Activated CD4-positive, alpha-beta T cell treated with anti-CD3 and anti-CD28 coated beads, Interleukin-2, amount 50 U/mL, for 1 hour (primary cell): ENCODE measurements at regions not wholly inside any gene's neighbourhood (a gene's known extent, or its start where the extent isn't known, plus 50 kb on each side); places are given as distances from the start of the nearest gene placed in this dataset.

ENCODE experiments used
- DNase-seq: peaks from one replicate; pipeline ENCODE4 v3.0.0-alpha.2; 2020

DNA sequence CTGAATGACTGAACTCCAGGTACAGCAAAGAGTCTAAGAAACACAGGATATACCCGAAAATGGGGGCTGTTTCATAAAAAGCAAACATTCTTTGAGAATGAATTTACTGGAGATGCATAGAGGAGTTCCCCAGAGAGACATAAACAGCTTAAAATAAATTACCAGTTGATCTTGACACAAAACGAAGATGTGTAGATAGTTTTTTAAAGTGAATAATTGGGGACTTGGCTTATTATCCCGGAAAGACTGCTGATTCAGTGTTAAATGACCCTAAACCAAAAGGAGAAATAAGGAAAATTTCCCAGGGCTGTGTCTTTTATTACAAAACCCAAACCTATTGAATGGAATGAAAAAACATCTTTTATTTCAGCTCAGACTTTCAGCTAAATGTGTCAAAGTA, 1052.8 kb upstream of the TMEM132C start:
- no peak for DNase-seq

DNA sequence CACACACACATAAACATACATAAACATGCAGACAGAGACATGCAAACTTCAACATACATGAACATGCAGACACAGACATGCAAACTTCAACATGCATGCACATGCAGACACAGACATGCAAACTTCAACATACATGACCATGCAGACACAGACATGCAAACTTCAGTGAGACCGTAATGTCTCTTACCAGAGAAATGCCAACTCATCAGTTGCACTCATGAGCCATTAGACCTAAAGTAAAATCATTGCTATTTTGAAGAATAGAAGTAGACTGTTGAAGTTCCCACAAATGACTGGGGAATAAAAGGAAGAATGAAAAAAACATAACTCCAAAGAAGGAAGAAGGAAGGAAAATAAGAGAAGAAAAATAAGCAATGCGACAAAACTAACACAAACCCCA, 1044.0 kb upstream of the TMEM132C start:
- no peak for DNase-seq

GRCh38 chr12:127223731-127224130, 1043.2 kb upstream of the TMEM132C start:
- DNase-seq = no peak

DNA sequence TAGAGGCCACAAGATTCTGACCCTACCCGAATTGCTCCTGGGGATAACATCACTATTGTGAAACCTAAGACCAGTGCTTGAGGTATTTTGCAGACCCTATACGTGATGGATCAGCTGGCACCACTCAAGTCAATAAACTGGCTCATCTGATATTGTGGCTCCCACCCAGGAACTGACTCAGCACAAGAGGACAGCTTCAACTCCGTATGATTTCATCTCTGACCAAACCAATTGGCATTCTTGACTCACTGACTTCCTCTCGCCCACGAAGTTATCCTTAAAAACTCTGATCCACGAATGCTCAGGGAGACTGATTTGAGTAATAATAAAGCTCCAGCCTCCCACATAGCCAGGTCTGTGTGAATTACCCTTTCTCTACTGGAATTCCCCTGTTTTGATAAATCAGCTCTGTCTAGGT, 1036.1 kb upstream of the TMEM132C start:
- DNase-seq = no peak

GRCh38 chr12:127231371-127231770, 1035.6 kb upstream of the TMEM132C start:
- no peak for DNase-seq

- no peak for DNase-seq
These were observed 1034.0 kb upstream of the TMEM132C start for GRCh38 chr12:127233016-127233415.

- DNase-seq = no peak
These were observed 1031.2 kb upstream of the TMEM132C start for GRCh38 chr12:127235761-127236160.

- DNase-seq = no peak
These were observed 1030.5 kb upstream of the TMEM132C start for GRCh38 chr12:127236491-127236890.

GRCh38 chr12:127237151-127237550, 1029.8 kb upstream of the TMEM132C start:
- DNase-seq = no peak

DNA sequence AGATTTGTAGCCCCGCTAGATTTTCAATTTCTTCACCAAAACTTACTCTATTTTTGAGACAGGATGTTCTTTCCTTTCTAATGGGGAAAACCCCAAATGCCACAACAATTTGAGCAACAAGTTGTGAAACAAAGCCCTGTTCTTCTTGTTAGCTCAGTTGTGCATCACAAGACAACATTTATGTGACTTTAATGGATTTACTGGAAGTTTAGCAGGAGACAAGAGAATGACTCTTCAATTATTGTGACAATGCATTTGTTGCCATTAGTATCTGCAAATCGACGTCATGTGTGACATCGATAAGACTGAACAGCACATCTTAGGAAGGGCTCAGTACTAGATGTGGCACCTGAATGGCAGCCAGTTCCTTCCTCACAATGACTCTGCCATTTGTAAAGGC, 1028.9 kb upstream of the TMEM132C start:
- DNase-seq = no peak

GRCh38 chr12:127239781-127240180, 1027.2 kb upstream of the TMEM132C start:
- no peak for DNase-seq

GRCh38 chr12:127240249-127240929, 1026.6 kb upstream of the TMEM132C start:
- DNase-seq = no peak

DNA sequence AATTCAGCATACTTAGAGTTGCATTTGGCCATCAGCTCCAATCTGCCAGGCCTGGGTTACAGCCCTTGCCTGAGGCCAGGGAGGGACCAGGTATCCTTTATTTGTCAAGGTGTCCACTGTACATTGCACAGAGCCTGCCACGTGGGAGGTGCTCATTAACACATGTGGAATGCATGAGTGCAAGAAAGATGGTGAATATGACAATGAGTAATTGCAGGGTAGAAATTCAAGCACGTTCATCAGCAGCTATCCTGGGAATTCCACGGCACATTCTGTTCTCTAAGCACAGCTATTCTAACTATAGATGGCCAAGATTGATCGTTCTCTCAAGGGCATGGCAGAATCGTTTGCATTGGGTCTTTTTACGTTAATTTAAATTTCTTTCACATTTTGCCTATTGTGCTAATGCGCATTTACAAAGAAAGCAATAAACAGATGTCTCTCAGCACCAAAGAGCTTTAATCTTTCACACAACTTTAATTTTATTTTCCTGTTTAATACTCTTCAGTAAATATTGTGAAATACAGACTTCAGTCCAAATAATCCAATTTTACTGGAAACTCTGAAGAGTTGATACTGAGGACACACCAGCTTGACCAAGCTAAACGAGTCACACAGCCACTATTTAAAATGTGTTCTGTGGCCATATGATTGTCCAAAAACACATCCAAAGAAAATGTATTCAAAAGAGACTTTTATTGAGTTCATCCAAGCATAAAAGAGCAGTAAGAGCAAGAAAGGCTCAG, 1025.7 kb upstream of the TMEM132C start:
- DNase-seq = no peak

DNA sequence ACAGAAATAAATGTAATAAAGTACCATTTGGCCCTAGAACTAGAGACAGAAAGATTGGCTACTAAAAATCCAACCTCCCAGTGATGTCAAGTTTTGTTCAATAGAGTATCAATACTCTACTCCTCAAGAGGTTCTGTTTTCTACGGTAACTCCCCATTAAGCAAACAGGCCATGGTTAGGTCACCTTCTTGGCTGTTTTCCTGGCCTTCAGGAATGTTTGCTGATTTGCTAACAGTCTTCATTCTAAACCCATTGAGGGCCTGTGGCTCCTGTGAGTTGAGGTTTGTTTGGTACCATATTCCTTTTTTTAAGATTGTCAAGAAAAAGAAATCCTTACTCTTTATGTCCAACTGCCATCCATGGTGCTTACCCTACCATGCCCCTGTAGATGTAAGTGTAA, 1022.0 kb upstream of the TMEM132C start:
- DNase-seq = no peak

DNA sequence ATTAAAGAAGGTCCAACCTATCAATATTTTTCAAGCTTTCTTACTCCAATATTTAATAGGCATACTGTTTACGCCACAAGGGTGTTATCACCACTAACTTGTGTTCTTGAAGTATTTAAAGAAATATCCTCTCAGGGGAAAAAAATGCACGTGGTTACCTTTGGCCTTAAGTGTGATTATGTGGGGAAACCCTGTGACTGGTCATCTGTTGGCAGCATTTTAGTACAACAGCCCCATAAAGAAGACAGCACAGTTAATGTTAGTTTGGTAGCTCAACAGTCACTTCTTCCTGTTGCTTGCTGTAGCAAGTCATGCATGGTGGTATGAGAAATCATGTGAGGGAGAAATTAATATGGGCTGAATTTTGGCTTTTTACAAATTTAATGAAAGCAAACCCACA, 1021.5 kb upstream of the TMEM132C start:
- no peak for DNase-seq

DNA sequence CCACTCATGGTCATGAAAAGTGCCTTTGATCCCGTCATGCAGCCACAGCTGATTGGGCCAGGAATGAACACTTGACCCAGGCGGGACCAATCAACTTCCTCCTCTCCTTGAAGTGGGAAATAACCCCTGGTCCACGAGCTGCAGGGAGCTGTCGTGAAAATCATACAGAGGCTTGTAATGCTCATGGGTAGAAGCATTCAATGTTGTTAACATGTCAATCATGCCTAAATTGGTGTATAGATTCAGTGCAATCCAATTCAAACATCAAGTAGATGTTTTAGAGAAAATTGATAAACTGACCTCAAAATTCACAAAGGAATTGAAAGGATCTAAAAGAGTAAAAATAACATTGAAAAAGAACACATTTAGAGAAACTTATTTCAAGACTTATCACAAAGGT, 1019.0 kb upstream of the TMEM132C start:
- no peak for DNase-seq

DNA sequence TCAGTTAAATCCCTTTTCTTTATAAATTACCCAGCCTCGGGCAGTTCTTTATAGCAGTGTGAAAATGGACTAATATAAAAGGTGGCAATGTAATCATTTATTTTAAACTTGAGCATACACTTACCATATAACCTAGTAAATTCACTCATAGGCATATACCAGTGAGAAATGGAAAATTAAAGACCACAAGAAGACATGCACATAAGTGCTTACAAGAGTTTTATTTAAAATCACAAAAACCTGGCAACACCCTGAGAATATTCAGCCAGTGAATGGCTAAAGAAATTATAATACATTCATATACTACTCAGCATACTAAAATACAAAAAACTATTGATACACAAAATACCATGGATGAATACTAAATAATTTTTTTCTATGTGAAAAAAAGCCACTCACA, 1017.5 kb upstream of the TMEM132C start:
- no peak for DNase-seq

DNA sequence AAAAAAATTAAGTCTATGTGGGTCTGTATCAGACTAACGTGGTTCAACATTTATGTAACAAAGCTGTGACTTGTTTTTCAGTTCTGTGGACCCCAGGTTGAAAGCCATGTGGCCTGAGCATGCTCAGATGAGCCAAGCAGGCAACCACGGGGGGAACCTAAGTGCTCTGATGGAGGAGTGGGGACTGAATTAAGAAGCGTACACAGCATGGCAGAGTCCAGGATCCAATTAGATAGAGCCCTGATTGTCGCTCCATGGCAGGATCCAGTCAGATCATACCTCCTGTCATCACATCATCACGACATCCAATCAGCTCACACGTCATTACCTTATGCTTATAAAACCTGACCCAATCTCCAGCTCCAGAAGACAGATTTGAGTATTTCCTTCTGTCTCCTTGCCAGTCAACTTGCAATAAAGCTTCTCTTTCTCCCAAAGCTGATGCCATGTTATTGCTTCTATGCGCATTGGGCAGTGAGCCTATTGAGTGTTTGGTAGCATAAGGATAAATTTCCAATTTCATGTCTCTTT, 1013.1 kb upstream of the TMEM132C start:
- no peak for DNase-seq

GRCh38 chr12:127254420-127254955, 1012.5 kb upstream of the TMEM132C start:
- no peak for DNase-seq

DNA sequence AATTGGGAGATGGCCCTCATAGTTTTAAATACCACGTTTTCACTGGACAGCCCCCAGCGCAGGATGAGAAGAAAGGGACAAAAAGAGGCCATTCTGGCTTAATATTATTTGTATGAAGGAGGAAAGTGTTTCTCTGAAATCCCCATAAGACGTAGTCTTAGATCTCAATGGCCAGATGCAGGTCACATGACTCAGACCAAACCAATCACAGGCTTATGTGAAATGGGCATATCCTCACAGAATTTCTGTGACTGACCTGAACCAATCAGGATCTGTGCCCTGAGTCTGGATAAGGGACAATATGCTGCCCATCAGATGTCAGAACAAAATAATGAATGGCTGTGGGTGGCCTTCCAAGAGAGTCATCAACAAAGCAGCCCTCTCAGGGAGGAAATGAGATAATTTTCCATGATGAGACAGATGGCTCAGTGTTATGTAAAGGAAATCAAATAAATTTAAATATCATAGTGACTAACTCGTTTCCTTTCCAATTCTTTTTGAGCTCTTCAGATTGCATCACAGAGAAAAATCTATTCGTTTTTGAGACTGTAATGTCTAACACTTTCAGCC, 1009.5 kb upstream of the TMEM132C start:
- DNase-seq = no peak

- no peak for DNase-seq
These were observed 1006.4 kb upstream of the TMEM132C start for GRCh38 chr12:127260531-127260930.

DNA sequence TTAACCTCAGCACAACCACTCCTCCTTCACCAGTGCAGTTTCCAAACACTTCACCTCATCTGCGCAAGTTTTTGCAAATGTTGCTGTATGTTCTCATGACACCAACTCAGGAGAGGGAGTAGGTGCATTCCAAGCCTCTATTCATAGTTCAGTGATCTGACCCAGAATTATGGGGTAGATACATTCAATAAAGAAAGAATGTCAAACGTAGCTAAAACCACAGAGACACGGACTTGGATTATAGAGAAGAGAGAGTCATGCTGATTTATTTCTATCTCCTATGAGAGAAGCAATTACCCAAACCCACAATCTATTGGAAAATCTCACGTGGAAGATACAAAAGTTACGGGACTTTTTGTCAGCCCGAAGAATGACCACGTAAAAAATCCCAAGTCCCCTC, 1006.0 kb upstream of the TMEM132C start:
- DNase-seq = no peak

- no peak for DNase-seq
These were observed 1004.4 kb upstream of the TMEM132C start for GRCh38 chr12:127262615-127263014.

DNA sequence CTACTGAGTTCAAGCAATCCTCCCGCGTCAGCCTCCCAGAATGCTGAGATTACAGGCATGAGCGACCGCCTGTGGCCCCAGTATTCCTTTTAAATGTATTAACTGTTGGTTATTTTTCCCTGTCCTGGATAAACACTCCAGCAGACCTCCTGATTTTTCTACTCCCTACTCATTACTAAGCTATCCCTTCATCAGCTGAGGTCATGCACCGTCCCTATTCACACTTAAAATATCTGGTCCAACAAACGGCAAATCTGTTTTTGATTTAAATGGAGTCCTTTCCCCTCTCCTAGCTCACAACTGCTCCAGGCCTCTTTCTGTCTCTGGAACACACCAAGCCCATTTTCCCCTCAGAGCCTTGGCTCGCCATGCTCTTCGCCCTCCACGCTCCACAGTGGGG, 1003.3 kb upstream of the TMEM132C start:
- no peak for DNase-seq
